NCI-H2081 (cell line): ENCODE measurements at regions not wholly inside any gene's neighbourhood (a gene's known extent, or its start where the extent isn't known, plus 50 kb on each side); places are given as distances from the start of the nearest gene placed in this dataset.
A peak's percentile ranks its signal among the peaks of the same experiment; 100 is the strongest.

Source experiments
- DNase-seq, 2 experiments: peaks; one replicate each; lab custom pipeline; 2025; lab: John Stamatoyannopoulos, UW

DNA sequence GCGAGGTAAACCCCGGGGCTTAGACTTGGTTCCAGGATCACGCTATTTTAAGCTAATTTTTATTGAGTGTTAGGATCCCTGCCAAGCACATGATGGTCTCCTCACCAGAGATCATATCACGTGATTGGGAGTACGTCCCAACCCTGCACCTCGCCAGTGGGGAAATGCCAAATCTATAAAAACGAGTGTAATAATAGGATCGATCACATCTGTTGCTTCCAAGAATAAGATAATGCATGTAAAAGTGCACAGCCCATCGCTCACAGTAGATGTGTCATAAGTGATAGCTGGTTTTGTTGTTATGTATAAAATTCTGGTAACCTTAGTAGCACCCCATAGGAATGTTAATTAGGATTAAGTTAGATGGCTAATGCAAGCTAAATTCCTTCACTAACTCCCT, 581.0 kb upstream of the TMEM132C start:
- DNase-seq = no peak

DNA sequence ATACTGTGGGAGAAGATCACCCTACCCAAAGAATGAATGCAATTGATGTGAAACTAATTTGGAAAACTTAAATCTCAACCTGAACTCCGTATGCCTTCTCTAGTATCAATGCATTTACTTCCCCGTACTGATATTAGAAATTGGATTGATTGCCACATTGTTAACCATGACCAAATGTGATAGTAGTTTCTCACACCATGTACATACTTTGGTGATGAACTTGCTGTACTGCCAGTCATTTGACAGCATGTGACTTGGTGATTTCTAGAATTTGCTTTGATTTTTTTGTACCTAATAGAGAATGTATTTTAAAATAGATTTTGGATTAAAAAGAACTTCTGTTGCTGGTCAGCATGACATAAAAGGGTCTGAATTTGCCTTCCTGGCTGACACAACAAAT, 579.8 kb upstream of the TMEM132C start:
- no peak for DNase-seq

DNA sequence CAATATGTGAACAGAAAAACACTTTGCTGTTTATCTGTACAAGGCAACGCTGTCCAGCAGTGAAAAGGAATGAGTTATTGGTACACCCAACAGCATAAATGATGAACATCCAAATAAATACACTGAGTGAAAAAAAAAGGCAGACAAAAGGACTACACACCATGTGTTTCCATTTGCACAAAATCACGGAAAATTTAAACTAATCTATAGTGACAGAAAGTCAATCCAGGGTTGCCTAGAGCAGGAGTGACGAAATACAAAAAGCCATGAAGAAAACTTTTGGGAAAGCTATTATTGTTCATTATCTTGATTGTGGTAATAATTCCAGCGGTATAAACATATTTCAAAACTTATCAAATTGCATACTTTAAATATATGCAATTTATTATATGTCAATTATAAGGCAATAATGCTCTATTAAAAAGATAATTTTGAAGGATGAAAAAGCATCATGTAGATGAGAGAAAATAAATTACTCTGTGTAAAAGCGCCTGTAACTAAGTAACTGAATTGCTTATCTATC, 578.0 kb upstream of the TMEM132C start:
- no peak for DNase-seq

- peak in 1 of 2 experiments; percentile 9 for DNase-seq
These were observed 576.8 kb upstream of the TMEM132C start for GRCh38 chr12:127690161-127690560.

DNA sequence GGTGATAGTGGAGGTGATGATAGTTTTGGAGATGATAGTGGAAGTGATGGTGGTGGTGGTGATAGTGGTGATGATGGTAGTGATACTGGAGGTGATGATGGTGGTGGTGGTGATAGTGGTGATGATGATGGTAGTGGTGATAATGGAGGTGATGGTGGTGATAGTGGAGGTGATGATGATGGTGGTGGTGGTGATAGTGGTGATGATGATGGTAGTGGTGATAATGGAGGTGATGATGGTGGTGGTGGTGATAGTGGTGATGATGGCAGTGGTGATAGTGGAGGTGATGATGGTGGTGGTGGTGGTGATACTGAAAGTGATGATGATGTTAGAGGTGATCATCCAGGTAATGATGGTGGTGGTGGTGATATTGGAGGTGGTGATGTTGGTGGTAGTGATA, 570.0 kb upstream of the TMEM132C start:
- no peak for DNase-seq

GRCh38 chr12:127703026-127703425, 563.9 kb upstream of the TMEM132C start:
- no peak for DNase-seq

DNA sequence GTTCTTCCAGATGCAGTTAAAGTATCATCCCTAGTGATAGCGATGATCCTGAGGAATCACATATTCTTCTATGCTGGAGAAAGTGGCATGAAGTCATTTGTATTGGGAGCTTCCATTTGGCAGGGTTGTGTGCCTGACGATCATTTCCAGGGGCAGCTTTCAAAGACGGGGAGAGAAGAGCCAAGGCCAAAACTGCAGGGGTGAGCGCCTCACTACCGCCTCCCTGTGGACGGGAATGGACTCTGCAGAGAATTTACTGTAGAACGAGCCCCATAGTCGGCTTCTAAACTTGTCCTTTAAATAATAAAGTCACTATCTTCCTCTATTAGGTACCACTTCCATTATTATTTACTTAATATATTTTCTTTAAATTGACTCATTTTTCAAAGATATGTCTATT, 555.9 kb upstream of the TMEM132C start:
- no peak for DNase-seq

GRCh38 chr12:127712561-127712960, 554.4 kb upstream of the TMEM132C start:
- DNase-seq = no peak

GRCh38 chr12:127716166-127716565, 550.8 kb upstream of the TMEM132C start:
- no peak for DNase-seq

- DNase-seq = no peak
These were observed 549.7 kb upstream of the TMEM132C start for GRCh38 chr12:127717278-127717677.

- DNase-seq = no peak
These were observed 546.6 kb upstream of the TMEM132C start for GRCh38 chr12:127720334-127720733.

DNA sequence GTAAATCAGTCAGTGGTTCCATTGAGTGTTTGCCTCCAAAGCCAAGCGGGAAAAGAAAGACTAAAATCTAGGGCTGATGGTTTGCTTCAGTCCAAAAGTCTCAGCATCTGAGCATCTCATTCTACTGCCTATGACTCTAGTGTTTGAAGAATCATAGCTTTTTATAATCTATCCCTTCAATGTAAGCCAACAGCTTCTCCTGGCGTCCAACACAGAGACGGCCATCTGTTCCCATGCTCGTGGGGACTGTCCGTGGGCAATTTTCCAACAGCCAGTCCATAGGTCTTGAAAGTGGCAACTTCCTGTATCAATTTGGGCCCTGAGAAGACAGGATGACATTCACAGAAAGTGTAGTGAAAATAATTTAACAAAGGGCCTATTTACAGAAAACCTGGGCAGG, 544.4 kb upstream of the TMEM132C start:
- DNase-seq = no peak

DNA sequence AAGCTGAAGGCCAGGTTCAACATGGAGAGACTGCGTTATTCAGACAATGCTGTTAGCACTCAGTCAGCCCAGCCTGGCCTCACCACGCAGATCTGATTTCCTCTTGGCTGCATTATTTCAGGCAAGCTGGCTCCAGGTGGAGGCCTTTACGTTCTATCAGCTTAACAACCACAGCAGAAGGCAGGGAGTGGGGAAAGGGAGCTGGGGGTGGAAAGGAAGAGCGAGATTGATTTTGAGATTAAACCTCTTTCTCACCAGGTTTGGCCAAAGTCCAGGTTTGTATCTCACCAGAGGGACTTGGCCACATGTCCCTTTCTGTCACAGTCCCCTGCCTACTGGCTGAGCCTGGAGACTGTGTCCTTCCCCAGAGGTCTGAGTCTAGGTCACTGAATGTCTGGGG, 543.7 kb upstream of the TMEM132C start:
- DNase-seq = no peak

GRCh38 chr12:127726671-127727315, 540.2 kb upstream of the TMEM132C start:
- DNase-seq = no peak

DNA sequence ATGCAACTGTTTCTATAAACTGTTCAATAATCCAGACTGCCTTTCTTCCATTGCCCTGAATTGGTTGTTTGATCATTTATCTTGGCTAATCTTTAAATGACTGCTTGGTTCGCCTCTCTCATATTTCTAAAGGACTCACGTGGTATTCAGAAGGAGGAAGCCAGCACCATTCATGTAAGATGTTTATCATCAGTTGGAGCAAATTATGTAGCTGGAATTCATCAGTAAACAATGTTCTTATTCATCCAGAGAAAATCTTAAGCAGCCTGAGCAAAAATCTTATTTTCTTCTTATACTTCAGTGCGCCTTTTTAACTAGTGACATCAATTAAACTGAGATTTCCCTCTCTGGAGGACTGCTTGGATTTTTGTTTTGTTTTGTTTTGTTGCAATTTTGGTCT, 538.7 kb upstream of the TMEM132C start:
- no peak for DNase-seq

GRCh38 chr12:127728729-127729128, 538.2 kb upstream of the TMEM132C start:
- DNase-seq = no peak

GRCh38 chr12:127729381-127729780, 537.6 kb upstream of the TMEM132C start:
- DNase-seq = no peak

DNA sequence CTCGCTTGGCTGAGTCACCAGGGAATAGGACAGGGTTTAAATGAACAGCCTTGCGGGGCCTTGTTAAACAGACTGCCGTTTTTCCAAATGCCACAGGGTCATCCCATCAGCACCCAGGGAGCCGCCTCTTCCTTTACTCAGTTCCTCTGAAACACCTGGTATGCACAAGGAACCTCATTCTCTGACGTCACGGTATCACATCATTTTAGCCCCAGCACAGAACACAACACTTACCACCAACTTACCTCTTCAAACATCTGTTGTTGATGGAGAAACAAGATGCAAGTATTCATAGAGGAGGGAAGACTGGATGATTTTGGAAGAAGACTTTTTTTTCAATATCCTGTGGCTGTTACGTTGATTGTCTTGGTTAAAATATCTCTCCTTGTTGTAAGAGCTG, 535.3 kb upstream of the TMEM132C start:
- DNase-seq = no peak

GRCh38 chr12:127742231-127742630, 524.7 kb upstream of the TMEM132C start:
- DNase-seq = no peak

GRCh38 chr12:127745469-127746212, 521.3 kb upstream of the TMEM132C start:
- no peak for DNase-seq

DNA sequence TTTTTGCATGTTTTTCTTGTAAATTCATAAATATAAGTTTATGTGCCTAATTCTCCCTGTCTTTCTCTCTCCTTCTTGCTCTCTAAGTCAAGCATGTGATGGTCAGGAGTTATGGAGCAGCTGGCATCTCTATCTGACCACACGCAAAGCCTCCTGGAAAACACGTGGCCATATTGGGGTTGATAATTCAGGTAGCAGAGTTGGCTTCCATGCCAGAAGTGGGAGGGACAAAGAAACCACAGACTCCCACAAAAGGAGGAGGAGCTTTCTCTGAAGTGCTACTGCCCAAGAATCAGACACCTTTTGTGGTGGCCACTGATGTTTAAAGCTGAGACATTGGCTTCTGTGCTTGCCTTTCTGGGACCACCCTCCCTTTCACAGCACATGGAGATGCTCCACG, 517.6 kb upstream of the TMEM132C start:
- no peak for DNase-seq

GRCh38 chr12:127750076-127750840, 516.7 kb upstream of the TMEM132C start:
- DNase-seq = no peak

- DNase-seq = no peak
These were observed 514.2 kb upstream of the TMEM132C start for GRCh38 chr12:127752802-127753201.
